Upper lobe of left lung (tissue), 6 donors: ENCODE measurements at regions not wholly inside any gene's neighbourhood (a gene's known extent, or its start where the extent isn't known, plus 50 kb on each side); places are given as distances from the start of the nearest gene placed in this dataset.

Experiments used
- ATAC-seq, 2 donors: fragments of 200-7000 bp; cut with Tn5 transposase; one replicate each; pipeline ENCODE4 v1.9.1; 2022; ENCODE audit warnings: mild to moderate bottlenecking in 2 of 2, moderate library complexity in 2 of 2; ENCODE audit not compliant: low FRiP score in 2 of 2
- DNase-seq, 2 donors: peaks; one replicate each; pipeline ENCODE4 v3.0.0-alpha.2; 2019 to 2020
- H3K27ac ChIP-seq, 4 donors: fragments of 200-600 bp; sonication (generic); one replicate each; pipeline ENCODE4 v1.5.1; 2016 to 2019
- H3K27me3 ChIP-seq, 4 donors: fragments of 200-600 bp; sonication (generic); one replicate each; pipeline ENCODE4 v1.5.1; 2017 to 2019
- H3K36me3 ChIP-seq, 4 donors: fragments of 200-600 bp; sonication (generic); one replicate each; pipeline ENCODE4 v1.5.1; 2016 to 2019
- H3K4me1 ChIP-seq, 4 donors: fragments of 200-600 bp; sonication (generic); one replicate each; pipeline ENCODE4 v1.5.1; 2018 to 2019
- H3K4me3 ChIP-seq, 4 donors: fragments of 200-600 bp; sonication (generic); one replicate each; pipeline ENCODE4 v1.5.1; 2017 to 2019; ENCODE audit warnings: mild to moderate bottlenecking in 2 of 4, moderate library complexity in 1 of 4
- H3K9me3 ChIP-seq, 4 donors: fragments of 200-600 bp; sonication (generic); one replicate each; pipeline ENCODE4 v1.5.1; 2018 to 2019
- EP300 ChIP-seq, 4 donors: sonication (generic); formaldehyde crosslinking; IDR thresholded peaks; one replicate each; pipeline ENCODE4 v1.5.1; 2017; ENCODE audit warnings: antibody characterized with exemption in 4 of 4, control low read depth in 2 of 4
- POLR2A ChIP-seq, 4 donors: fragments of 450-650 bp; IDR thresholded peaks; one replicate each; pipeline ENCODE4 v1.5.1; 2016 to 2017; ENCODE audit warnings: antibody characterized with exemption in 4 of 4, mild to moderate bottlenecking in 2 of 4
- POLR2AphosphoS5 ChIP-seq, 2 donors: sonication (generic); formaldehyde crosslinking; IDR thresholded peaks; one replicate each; pipeline ENCODE4 v1.5.1; 2017; ENCODE audit warnings: antibody characterized with exemption in 2 of 2
- WGBS, 2 donors: methylation state at CpG; one replicate each; pipeline ENCODE4 v1.1.5; 2017 to 2018; 5-methylcytosine and 5-hydroxymethylcytosine counted together
- TF ChIP-seq, protein P1 (sequence below), 6 experiments: fragments of 450-650 bp in 4 of 6; fragments of 200-600 bp in 2 of 6; sonication (generic) in 2 of 6; IDR thresholded peaks; one replicate each; pipeline ENCODE4 v1.5.1; 2016 to 2019; ENCODE audit warnings: antibody characterized with exemption in 6 of 6
- donor health status: DM: no; HTN: no; CAD: no; lungs with moderate emphysema.
- donor health status: DM: no; HTN: yes; CAD: no; lungs with severe emphysema.

GRCh38 chr1:42034426-42034825 is 115.7 kb upstream of the HIVEP3 start:
- TF ChIP-seq, protein P1, sequence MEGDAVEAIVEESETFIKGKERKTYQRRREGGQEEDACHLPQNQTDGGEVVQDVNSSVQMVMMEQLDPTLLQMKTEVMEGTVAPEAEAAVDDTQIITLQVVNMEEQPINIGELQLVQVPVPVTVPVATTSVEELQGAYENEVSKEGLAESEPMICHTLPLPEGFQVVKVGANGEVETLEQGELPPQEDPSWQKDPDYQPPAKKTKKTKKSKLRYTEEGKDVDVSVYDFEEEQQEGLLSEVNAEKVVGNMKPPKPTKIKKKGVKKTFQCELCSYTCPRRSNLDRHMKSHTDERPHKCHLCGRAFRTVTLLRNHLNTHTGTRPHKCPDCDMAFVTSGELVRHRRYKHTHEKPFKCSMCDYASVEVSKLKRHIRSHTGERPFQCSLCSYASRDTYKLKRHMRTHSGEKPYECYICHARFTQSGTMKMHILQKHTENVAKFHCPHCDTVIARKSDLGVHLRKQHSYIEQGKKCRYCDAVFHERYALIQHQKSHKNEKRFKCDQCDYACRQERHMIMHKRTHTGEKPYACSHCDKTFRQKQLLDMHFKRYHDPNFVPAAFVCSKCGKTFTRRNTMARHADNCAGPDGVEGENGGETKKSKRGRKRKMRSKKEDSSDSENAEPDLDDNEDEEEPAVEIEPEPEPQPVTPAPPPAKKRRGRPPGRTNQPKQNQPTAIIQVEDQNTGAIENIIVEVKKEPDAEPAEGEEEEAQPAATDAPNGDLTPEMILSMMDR (IDR thresholded peaks at IDR 0.05): no peak
- TF ChIP-seq POLR2AphosphoS5 (IDR thresholded peaks at IDR 0.05) (no peak), EP300 (IDR thresholded peaks at IDR 0.05) (no peak)
- WGBS, 2 donors: 56 to 76% methylated on average over 6 of the region's 6 CpGs
- peak overlapping the region in 3 of 4 donors; percentile 81 to 95 (median 93) for H3K4me3 ChIP-seq
- DNase-seq (peak in 1 of 2 donors; percentile 22), ATAC-seq (no peak)
- H3K27ac ChIP-seq: peak overlapping the region in 1 of 4 donors; percentile 87
- H3K4me1 ChIP-seq: peaks cover 12 to 19% (median 13%) of the 10 kb centered on the region in 4 donors
- no peaks in the 10 kb centered on the region for H3K36me3 ChIP-seq
- H3K27me3 ChIP-seq: no peaks in the 10 kb centered on the region
- H3K9me3 ChIP-seq: no peaks in the 10 kb centered on the region

DNA sequence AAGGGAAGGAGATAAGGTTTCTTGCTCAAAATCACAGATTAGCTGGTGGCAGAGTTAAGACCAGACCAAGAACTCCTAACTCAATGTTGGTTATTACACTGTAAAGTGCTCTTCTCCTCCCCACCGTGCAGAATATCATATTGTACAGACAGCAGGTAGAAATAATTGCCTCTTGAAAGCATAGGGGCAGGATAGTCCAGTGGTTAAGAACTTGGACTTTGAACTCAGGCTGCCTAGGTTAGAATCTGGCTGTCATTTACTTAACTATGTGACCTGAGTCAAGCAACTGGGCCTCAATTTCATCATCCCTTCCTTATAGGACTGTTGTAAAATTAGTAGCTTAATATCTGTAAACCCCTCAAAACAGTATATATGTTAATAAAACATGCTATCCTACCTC is 114.9 kb upstream of the HIVEP3 start:
- DNase-seq (no peak), ATAC-seq (no peak)
- no peaks in the 10 kb centered on the region for H3K36me3 ChIP-seq
- TF ChIP-seq EP300 (IDR thresholded peaks at IDR 0.05): no peak
- TF ChIP-seq POLR2A (IDR thresholded peaks at IDR 0.05): no peak
- TF ChIP-seq, protein P1 (IDR thresholded peaks at IDR 0.05): no peak
- no peak for TF ChIP-seq POLR2AphosphoS5 (IDR thresholded peaks at IDR 0.05)
- 46 to 53% methylated on average over 1 of the region's 1 CpG for WGBS, 2 donors
- no peaks in the 10 kb centered on the region for H3K9me3 ChIP-seq
- peaks cover 12 to 19% (median 13%) of the 10 kb centered on the region in 4 donors for H3K4me1 ChIP-seq
- H3K27me3 ChIP-seq: no peaks in the 10 kb centered on the region
- no peak overlapping the region for H3K27ac ChIP-seq
- no peak overlapping the region for H3K4me3 ChIP-seq

DNA sequence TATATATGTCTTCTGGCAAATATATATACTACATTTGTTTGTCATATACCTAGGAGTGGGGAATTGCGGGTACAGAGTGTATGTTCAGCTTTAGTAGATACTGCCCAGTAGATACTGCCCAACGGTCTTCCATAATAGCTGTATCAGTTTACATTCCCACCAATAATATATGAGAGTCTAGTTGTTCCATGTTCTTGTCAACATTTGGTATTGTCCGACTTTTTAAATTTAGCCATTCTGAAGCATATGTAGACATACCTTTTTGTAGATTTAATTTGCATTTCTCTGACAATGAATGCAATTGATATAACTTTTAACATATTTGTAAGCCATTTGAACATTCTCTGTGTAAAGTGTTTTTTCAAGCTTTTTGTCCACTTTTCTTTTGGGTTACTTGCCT is 99.0 kb upstream of the HIVEP3 start:
- H3K27ac ChIP-seq: no peak overlapping the region
- H3K9me3 ChIP-seq: no peaks in the 10 kb centered on the region
- H3K27me3 ChIP-seq: no peaks in the 10 kb centered on the region
- WGBS, 2 donors: 91 to 97% methylated on average over 3 of the region's 3 CpGs
- ATAC-seq (no peak), DNase-seq (no peak)
- no peak overlapping the region for H3K4me3 ChIP-seq
- no peak for TF ChIP-seq POLR2A (IDR thresholded peaks at IDR 0.05)
- TF ChIP-seq, protein P1 (IDR thresholded peaks at IDR 0.05): no peak
- TF ChIP-seq POLR2AphosphoS5 (IDR thresholded peaks at IDR 0.05): no peak
- TF ChIP-seq EP300 (IDR thresholded peaks at IDR 0.05): no peak
- peaks cover 5 to 20% (median 17%) of the 10 kb centered on the region in 4 donors for H3K4me1 ChIP-seq
- no peaks in the 10 kb centered on the region for H3K36me3 ChIP-seq

GRCh38 chr1:42017259-42017658 is 98.5 kb upstream of the HIVEP3 start:
- 83 to 91% methylated on average over 2 of the region's 2 CpGs for WGBS, 2 donors
- no peak for ATAC-seq
- H3K4me3 ChIP-seq: no peak overlapping the region

GRCh38 chr1:42014823-42015222 is 96.1 kb upstream of the HIVEP3 start:
- H3K36me3 ChIP-seq: no peaks in the 10 kb centered on the region
- ATAC-seq: no peak
- H3K4me3 ChIP-seq: no peak overlapping the region
- 61 to 67% methylated on average over 3 of the region's 3 CpGs for WGBS, 2 donors
- TF ChIP-seq, protein P1 (IDR thresholded peaks at IDR 0.05): no peak
- TF ChIP-seq POLR2AphosphoS5 (IDR thresholded peaks at IDR 0.05) (no peak), EP300 (IDR thresholded peaks at IDR 0.05) (no peak), POLR2A (IDR thresholded peaks at IDR 0.05) (no peak)
- H3K27me3 ChIP-seq: no peaks in the 10 kb centered on the region
- no peak overlapping the region for H3K27ac ChIP-seq
- no peak for DNase-seq
- H3K4me1 ChIP-seq: peaks cover 5 to 20% (median 17%) of the 10 kb centered on the region in 4 donors
- H3K9me3 ChIP-seq: no peaks in the 10 kb centered on the region

More at GRCh38 chr1:42017259-42017658, 98.5 kb upstream of the HIVEP3 start:
- H3K4me1 ChIP-seq: peaks cover 5 to 20% (median 17%) of the 10 kb centered on the region in 4 donors
- DNase-seq: no peak
- no peaks in the 10 kb centered on the region for H3K9me3 ChIP-seq
- TF ChIP-seq, protein P1 (IDR thresholded peaks at IDR 0.05): no peak
- no peak for TF ChIP-seq EP300 (IDR thresholded peaks at IDR 0.05)
- TF ChIP-seq POLR2A (IDR thresholded peaks at IDR 0.05): no peak
- TF ChIP-seq POLR2AphosphoS5 (IDR thresholded peaks at IDR 0.05): no peak
- no peaks in the 10 kb centered on the region for H3K36me3 ChIP-seq
- H3K27me3 ChIP-seq: no peaks in the 10 kb centered on the region
- H3K27ac ChIP-seq: no peak overlapping the region
